A673 (cell line): ENCODE measurements at regions not wholly inside any gene's neighbourhood (a gene's known extent, or its start where the extent isn't known, plus 50 kb on each side); places are given as distances from the start of the nearest gene placed in this dataset.

ENCODE experiments used
- EZH2 ChIP-seq: fragments of 200-600 bp; sonication (generic); IDR thresholded peaks from 2 replicates; pipeline ENCODE4 v1.6.1; 2017; ENCODE audit warnings: borderline replicate concordance, low read depth, mild to moderate bottlenecking, mixed read lengths, antibody characterized with exemption, low read length; ENCODE audit not compliant: poor library complexity, severe bottlenecking
- TF ChIP-seq, protein P1 (sequence below): fragments of 300-800, 200-600 bp; sonication (generic); conservative IDR thresholded peaks from 2 replicates; pipeline ENCODE4 v1.5.1; 2017; ENCODE audit warnings: low read depth, mild to moderate bottlenecking, antibody characterized with exemption, low read length, moderate library complexity, mixed read lengths

DNA sequence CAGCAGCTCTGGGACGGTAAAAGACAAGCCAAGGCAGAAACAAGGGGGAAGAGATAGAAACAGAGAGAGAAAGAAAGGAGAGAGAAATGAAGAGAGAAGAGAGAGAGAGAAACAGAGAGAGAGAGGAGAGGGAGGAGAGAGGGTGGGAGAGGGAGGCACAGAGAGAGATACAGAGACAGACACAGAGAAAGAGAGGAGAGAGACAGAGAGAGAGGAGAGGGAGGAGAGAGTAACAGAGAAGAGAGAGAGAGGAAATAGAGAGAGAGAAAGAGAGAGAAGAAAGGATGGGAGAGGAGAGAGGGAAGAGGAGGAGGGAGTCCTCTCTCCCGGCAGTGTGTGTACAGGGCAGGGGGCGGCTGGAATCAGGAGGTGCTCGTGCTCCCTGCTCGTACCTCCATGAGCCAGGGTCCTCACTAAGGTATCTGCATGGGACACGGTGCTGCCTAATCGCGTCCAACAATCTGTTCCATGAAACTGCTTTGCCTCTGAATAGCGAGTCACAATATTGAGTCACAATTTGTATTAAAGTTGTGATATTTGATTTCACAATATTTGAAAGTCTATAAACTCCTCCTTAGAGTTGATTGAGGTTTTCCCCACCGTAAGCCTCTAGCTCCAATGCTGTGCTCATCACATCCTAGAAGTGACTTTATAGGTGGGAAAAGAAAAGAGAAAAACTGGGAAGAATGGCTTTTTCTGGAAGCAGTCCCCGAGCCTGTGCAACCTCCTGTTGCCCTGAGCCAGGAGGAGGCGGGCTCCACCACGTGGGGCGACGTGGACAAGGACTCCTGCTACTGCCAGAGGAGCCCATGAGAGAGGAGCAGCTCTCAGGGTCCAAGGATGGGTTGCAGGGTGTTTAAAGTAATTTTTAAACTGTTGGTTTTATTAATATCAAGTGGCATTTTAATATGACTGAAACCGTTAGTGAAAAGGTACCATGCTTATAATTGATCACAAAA is 81.7 kb upstream of the ARHGEF7 start:
- TF ChIP-seq, protein P1, sequence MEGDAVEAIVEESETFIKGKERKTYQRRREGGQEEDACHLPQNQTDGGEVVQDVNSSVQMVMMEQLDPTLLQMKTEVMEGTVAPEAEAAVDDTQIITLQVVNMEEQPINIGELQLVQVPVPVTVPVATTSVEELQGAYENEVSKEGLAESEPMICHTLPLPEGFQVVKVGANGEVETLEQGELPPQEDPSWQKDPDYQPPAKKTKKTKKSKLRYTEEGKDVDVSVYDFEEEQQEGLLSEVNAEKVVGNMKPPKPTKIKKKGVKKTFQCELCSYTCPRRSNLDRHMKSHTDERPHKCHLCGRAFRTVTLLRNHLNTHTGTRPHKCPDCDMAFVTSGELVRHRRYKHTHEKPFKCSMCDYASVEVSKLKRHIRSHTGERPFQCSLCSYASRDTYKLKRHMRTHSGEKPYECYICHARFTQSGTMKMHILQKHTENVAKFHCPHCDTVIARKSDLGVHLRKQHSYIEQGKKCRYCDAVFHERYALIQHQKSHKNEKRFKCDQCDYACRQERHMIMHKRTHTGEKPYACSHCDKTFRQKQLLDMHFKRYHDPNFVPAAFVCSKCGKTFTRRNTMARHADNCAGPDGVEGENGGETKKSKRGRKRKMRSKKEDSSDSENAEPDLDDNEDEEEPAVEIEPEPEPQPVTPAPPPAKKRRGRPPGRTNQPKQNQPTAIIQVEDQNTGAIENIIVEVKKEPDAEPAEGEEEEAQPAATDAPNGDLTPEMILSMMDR, result no peak
- TF ChIP-seq EZH2, result no peak
